Inflammatory macrophage treated with lipopolysaccharide for 4 hours (primary cell): ENCODE measurements at regions not wholly inside any gene's neighbourhood (a gene's known extent, or its start where the extent isn't known, plus 50 kb on each side); places are given as distances from the start of the nearest gene placed in this dataset.

Experiments
- DNase-seq: peaks from one replicate; pipeline ENCODE4 v3.0.0-alpha.2; 2020

GRCh38 chr3:73781541-73781940 is 156.8 kb upstream of the PDZRN3 start:
- DNase-seq: no peak

GRCh38 chr3:73774645-73775044 is 149.9 kb upstream of the PDZRN3 start:
- no peak for DNase-seq

GRCh38 chr3:73773233-73773632 is 148.5 kb upstream of the PDZRN3 start:
- no peak for DNase-seq

GRCh38 chr3:73772076-73772886 is 147.5 kb upstream of the PDZRN3 start:
- no peak for DNase-seq

GRCh38 chr3:73768524-73769308 is 144.0 kb upstream of the PDZRN3 start:
- no peak for DNase-seq

GRCh38 chr3:73766599-73767381 is 142.0 kb upstream of the PDZRN3 start:
- peak; percentile 22 for DNase-seq

GRCh38 chr3:73765878-73766545 is 141.3 kb upstream of the PDZRN3 start:
- DNase-seq: peak; percentile 58

GRCh38 chr3:73762855-73763254 is 138.1 kb upstream of the PDZRN3 start:
- DNase-seq: no peak

- DNase-seq: no peak
Observed at GRCh38 chr3:73759297-73759711, 134.6 kb upstream of the PDZRN3 start.

GRCh38 chr3:73757536-73757935 is 132.8 kb upstream of the PDZRN3 start:
- DNase-seq: no peak

- no peak for DNase-seq
Observed at GRCh38 chr3:73753985-73754384, 129.2 kb upstream of the PDZRN3 start.

GRCh38 chr3:73752338-73752737 is 127.6 kb upstream of the PDZRN3 start:
- no peak for DNase-seq

GRCh38 chr3:73746623-73747022 is 121.9 kb upstream of the PDZRN3 start:
- DNase-seq: no peak

- no peak for DNase-seq
Observed at GRCh38 chr3:73745526-73746191, 120.9 kb upstream of the PDZRN3 start.

- no peak for DNase-seq
Observed at GRCh38 chr3:73743551-73743950, 118.8 kb upstream of the PDZRN3 start.

GRCh38 chr3:73739791-73740453 is 115.2 kb upstream of the PDZRN3 start:
- no peak for DNase-seq

GRCh38 chr3:73738711-73739110 is 114.0 kb upstream of the PDZRN3 start:
- DNase-seq: no peak

- no peak for DNase-seq
Observed at GRCh38 chr3:73734211-73735089, 109.7 kb upstream of the PDZRN3 start.

GRCh38 chr3:73733746-73734145 is 109.0 kb upstream of the PDZRN3 start:
- no peak for DNase-seq

- no peak for DNase-seq
Observed at GRCh38 chr3:73729969-73730440, 105.3 kb upstream of the PDZRN3 start.
